CD4-positive, CD25-positive, alpha-beta regulatory T cell (primary cell): ENCODE measurements at regions not wholly inside any gene's neighbourhood (a gene's known extent, or its start where the extent isn't known, plus 50 kb on each side); places are given as distances from the start of the nearest gene placed in this dataset.
A peak's percentile ranks its signal among the peaks of the same experiment; 100 is the strongest.

Experiments
- ATAC-seq, 2 donors: fragments of 150-1000 bp; cut with Tn5 transposase; one replicate each; pipeline ENCODE4 v1.10.0; 2021; ENCODE audit warnings: low read depth in 2 of 2, moderate number of reproducible peaks in 2 of 2, moderate library complexity in 1 of 2
- DNase-seq, 3 donors: peaks; one replicate each; pipeline versions ENCODE4 v3.0.0 to v3.0.0-alpha.2; 2012 to 2022; ENCODE audit warnings: mixed read lengths in 1 of 3
- H3K27ac ChIP-seq: one replicate; pipeline ENCODE4 v1.7.0; 2013; ENCODE audit warnings: mild to moderate bottlenecking, low read length; ENCODE audit not compliant: insufficient read depth, poor library complexity, severe bottlenecking
- H3K27me3 ChIP-seq: one replicate; pipeline ENCODE4 v1.7.0; 2013; ENCODE audit warnings: low read length; ENCODE audit not compliant: control insufficient read depth, insufficient read depth
- H3K36me3 ChIP-seq: one replicate; pipeline ENCODE4 v1.7.0; 2013; ENCODE audit warnings: mild to moderate bottlenecking, low read length, moderate library complexity; ENCODE audit not compliant: control insufficient read depth, insufficient read depth
- H3K4me1 ChIP-seq: 2 replicates; pipeline ENCODE4 v1.7.0; 2013; ENCODE audit warnings: mild to moderate bottlenecking, low read length; ENCODE audit not compliant: insufficient read depth, control insufficient read depth, poor library complexity, severe bottlenecking
- H3K4me3 ChIP-seq: one replicate; pipeline ENCODE4 v1.7.0; 2013; ENCODE audit warnings: low read depth, mild to moderate bottlenecking, low read length, moderate library complexity
- H3K9me3 ChIP-seq, 2 experiments: 1 replicate in 1 of 2; 2 replicates in 1 of 2; pipeline ENCODE4 v1.7.0; 2013; ENCODE audit warnings: low read length in 2 of 2, mild to moderate bottlenecking in 1 of 2, moderate library complexity in 1 of 2; ENCODE audit not compliant: control insufficient read depth in 2 of 2
- H3K27ac Mint-ChIP-seq, 3 donors: one replicate each; pipeline ENCODE4 v1.8.0; 2020 to 2022; ENCODE audit warnings: mild to moderate bottlenecking in 3 of 3, mixed read lengths in 3 of 3, moderate library complexity in 2 of 3
- H3K27me3 Mint-ChIP-seq: one replicate; pipeline ENCODE4 v1.8.0; 2022; ENCODE audit warnings: mild to moderate bottlenecking, mixed read lengths
- H3K36me3 Mint-ChIP-seq: one replicate; pipeline ENCODE4 v1.8.0; 2020; ENCODE audit warnings: mixed read lengths
- H3K4me1 Mint-ChIP-seq, 4 donors: one replicate each; pipeline ENCODE4 v1.8.0; 2020 to 2022; ENCODE audit warnings: mixed read lengths in 4 of 4, mild to moderate bottlenecking in 1 of 4
- H3K4me3 Mint-ChIP-seq, 4 donors: one replicate each; pipeline ENCODE4 v1.8.0; 2020 to 2022; ENCODE audit warnings: mild to moderate bottlenecking in 4 of 4, mixed read lengths in 4 of 4, moderate library complexity in 3 of 4
- H3K9me3 Mint-ChIP-seq, 7 donors: one replicate each; pipeline ENCODE4 v1.8.0; 2020 to 2022; ENCODE audit warnings: mixed read lengths in 7 of 7, mild to moderate bottlenecking in 3 of 7, moderate library complexity in 2 of 7

GRCh38 chr12:92495108-92495507 is 207.7 kb upstream of the PLEKHG7 start:
- Histone ChIP-seq H3K27me3 (no peaks in the 10 kb centered on the region), H3K4me3 (no peak overlapping the region), H3K27ac (no peak overlapping the region), H3K4me1 (no peaks in the 10 kb centered on the region), H3K36me3 (no peaks in the 10 kb centered on the region), H3K9me3 (peaks cover 0 to 3% of the 10 kb centered on the region in 2 experiments)
- no peaks in the 10 kb centered on the region for H3K36me3 Mint-ChIP-seq
- DNase-seq (no peak), ATAC-seq (no peak)
- peaks cover 4% of the 10 kb centered on the region for H3K27me3 Mint-ChIP-seq
- no peak overlapping the region for H3K4me3 Mint-ChIP-seq
- H3K9me3 Mint-ChIP-seq = peaks cover 0 to 5% (median 1%) of the 10 kb centered on the region in 7 donors
- peak overlapping the region in 1 of 3 donors; percentile 15 for H3K27ac Mint-ChIP-seq
- peaks cover 0 to 5% (median 0%) of the 10 kb centered on the region in 4 donors for H3K4me1 Mint-ChIP-seq

DNA sequence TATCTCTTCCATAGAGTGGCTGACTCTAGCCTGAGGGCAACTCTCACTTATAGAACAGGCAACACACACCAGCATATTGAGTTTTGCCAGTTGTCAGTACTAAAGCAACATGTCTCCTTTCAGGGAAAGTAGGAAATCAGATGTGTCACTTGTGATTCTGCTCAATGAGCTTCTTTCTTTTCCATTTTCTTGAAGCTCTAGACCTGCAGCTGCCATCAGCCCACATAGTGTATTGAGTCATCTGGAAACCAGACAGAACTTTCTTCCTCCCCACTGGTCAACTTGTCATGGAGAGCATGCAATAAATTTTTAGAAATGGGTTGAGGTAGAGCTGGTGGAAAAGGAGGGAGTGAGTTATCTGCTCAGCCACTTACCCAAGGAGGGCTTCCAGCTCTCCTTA is 209.0 kb upstream of the PLEKHG7 start:
- Histone ChIP-seq H3K4me3 (no peak overlapping the region), H3K4me1 (no peaks in the 10 kb centered on the region), H3K36me3 (no peaks in the 10 kb centered on the region), H3K27me3 (no peaks in the 10 kb centered on the region), H3K9me3 (peaks cover 0 to 3% of the 10 kb centered on the region in 2 experiments), H3K27ac (no peak overlapping the region)
- Mint-ChIP-seq H3K4me3 (no peak overlapping the region), H3K27ac (no peak overlapping the region), H3K27me3 (peaks cover 4% of the 10 kb centered on the region), H3K36me3 (no peaks in the 10 kb centered on the region), H3K9me3 (peaks cover 0 to 5% (median 1%) of the 10 kb centered on the region in 7 donors), H3K4me1 (peaks cover 0 to 5% (median 0%) of the 10 kb centered on the region in 4 donors)
- no peak for ATAC-seq
- DNase-seq = peak in 1 of 3 donors; percentile 37

DNA sequence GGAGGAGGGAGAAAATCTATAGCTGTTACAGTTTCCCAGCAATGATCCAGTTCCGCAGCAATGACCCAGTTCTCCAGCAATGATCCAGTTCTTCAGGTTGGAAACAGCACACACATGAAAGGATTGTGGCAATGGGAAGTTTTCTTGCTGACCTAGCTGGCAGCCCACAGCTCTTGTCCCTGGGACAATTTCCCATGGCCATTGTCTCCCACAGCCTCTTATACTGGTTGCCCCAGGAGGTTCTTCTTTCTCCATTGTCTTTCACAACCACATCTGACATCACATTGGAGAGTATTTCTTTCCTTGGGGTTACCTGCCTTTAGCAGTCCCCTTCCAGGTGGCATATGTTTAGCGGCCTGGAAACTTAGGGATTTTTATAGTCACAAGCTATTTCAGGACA is 209.8 kb upstream of the PLEKHG7 start:
- no peaks in the 10 kb centered on the region for H3K27me3 ChIP-seq
- H3K27ac ChIP-seq = no peak overlapping the region
- no peak overlapping the region for H3K4me3 ChIP-seq
- H3K9me3 ChIP-seq = peaks cover 0 to 3% of the 10 kb centered on the region in 2 experiments
- H3K9me3 Mint-ChIP-seq = peaks cover 0 to 5% (median 1%) of the 10 kb centered on the region in 7 donors
- DNase-seq = no peak
- H3K36me3 Mint-ChIP-seq = no peaks in the 10 kb centered on the region
- peaks cover 4% of the 10 kb centered on the region for H3K27me3 Mint-ChIP-seq
- no peak for ATAC-seq
- peaks cover 0 to 5% (median 2%) of the 10 kb centered on the region in 4 donors for H3K4me1 Mint-ChIP-seq
- no peaks in the 10 kb centered on the region for H3K4me1 ChIP-seq
- no peak overlapping the region for H3K4me3 Mint-ChIP-seq
- H3K36me3 ChIP-seq = no peaks in the 10 kb centered on the region
- no peak overlapping the region for H3K27ac Mint-ChIP-seq

DNA sequence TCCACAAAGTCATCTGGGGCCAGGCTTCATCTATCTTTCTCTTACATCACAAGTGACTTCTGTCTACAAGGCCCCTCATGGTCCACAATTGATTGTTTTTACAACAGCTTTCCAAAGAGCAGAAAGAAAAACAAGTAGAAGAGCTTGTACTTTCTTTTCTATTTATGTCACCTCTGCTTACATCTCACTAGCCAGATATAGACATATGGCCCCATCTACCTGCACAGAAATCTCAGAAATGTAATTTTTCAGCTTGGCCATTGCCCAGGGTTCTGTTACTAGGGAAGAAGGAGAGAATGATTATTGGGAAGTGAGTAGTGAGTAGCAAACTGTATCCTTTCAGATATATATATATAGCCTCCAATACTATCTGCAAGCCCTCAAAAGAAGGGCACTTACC is 210.5 kb upstream of the PLEKHG7 start:
- DNase-seq (no peak), ATAC-seq (no peak)
- Mint-ChIP-seq H3K27ac (no peak overlapping the region), H3K4me1 (peaks cover 0 to 5% (median 2%) of the 10 kb centered on the region in 4 donors), H3K9me3 (peaks cover 0 to 5% (median 1%) of the 10 kb centered on the region in 7 donors), H3K4me3 (no peak overlapping the region), H3K36me3 (no peaks in the 10 kb centered on the region), H3K27me3 (peaks cover 4% of the 10 kb centered on the region)
- no peak overlapping the region for H3K4me3 ChIP-seq
- no peaks in the 10 kb centered on the region for H3K27me3 ChIP-seq
- H3K36me3 ChIP-seq = no peaks in the 10 kb centered on the region
- H3K4me1 ChIP-seq = no peaks in the 10 kb centered on the region
- peaks cover 0 to 3% of the 10 kb centered on the region in 2 experiments for H3K9me3 ChIP-seq
- no peak overlapping the region for H3K27ac ChIP-seq

- Histone ChIP-seq H3K4me1 (no peaks in the 10 kb centered on the region), H3K9me3 (peaks cover 0 to 3% of the 10 kb centered on the region in 2 experiments), H3K4me3 (no peak overlapping the region), H3K27ac (no peak overlapping the region), H3K36me3 (no peaks in the 10 kb centered on the region), H3K27me3 (no peaks in the 10 kb centered on the region)
- Mint-ChIP-seq H3K27me3 (peaks cover 4% of the 10 kb centered on the region), H3K36me3 (no peaks in the 10 kb centered on the region), H3K4me3 (no peak overlapping the region), H3K27ac (no peak overlapping the region), H3K4me1 (peaks cover 2 to 15% (median 9%) of the 10 kb centered on the region in 4 donors), H3K9me3 (peaks cover 0 to 5% (median 0%) of the 10 kb centered on the region in 7 donors)
- DNase-seq = no peak
- ATAC-seq = no peak
These were observed 213.0 kb upstream of the PLEKHG7 start for GRCh38 chr12:92489781-92490180.

GRCh38 chr12:92488735-92489134 is 214.1 kb upstream of the PLEKHG7 start:
- Mint-ChIP-seq H3K4me1 (peaks cover 2 to 15% (median 9%) of the 10 kb centered on the region in 4 donors), H3K36me3 (no peaks in the 10 kb centered on the region), H3K27ac (no peak overlapping the region), H3K27me3 (peaks cover 4% of the 10 kb centered on the region), H3K4me3 (no peak overlapping the region), H3K9me3 (peaks cover 0 to 5% (median 0%) of the 10 kb centered on the region in 7 donors)
- Histone ChIP-seq H3K9me3 (peaks cover 0 to 3% of the 10 kb centered on the region in 2 experiments), H3K4me3 (no peak overlapping the region), H3K4me1 (no peaks in the 10 kb centered on the region), H3K27ac (no peak overlapping the region), H3K27me3 (no peaks in the 10 kb centered on the region), H3K36me3 (no peaks in the 10 kb centered on the region)
- ATAC-seq (no peak), DNase-seq (no peak)

DNA sequence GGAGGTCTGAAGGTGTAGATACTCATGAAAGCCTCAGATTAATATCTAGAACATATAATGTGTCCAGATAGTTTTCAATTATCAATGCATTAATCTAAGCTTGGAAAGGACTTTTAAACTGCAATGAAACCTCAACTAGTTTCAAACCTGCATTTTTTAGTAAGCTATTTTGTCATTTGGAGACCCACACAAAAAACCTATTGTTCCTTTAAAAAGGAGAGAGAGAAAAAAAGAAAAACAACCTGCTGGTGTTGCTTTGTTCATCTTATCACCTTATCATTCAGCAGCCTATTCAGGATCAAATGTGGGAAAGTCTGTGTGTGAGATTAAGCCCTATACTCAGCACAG is 215.7 kb upstream of the PLEKHG7 start:
- Mint-ChIP-seq H3K9me3 (peaks cover 0 to 5% (median 0%) of the 10 kb centered on the region in 7 donors), H3K4me1 (peaks cover 2 to 15% (median 9%) of the 10 kb centered on the region in 4 donors), H3K4me3 (no peak overlapping the region), H3K36me3 (no peaks in the 10 kb centered on the region), H3K27me3 (peaks cover 4% of the 10 kb centered on the region), H3K27ac (no peak overlapping the region)
- H3K4me3 ChIP-seq = no peak overlapping the region
- no peaks in the 10 kb centered on the region for H3K27me3 ChIP-seq
- ATAC-seq (no peak), DNase-seq (no peak)
- H3K36me3 ChIP-seq = no peaks in the 10 kb centered on the region
- H3K27ac ChIP-seq = no peak overlapping the region
- H3K4me1 ChIP-seq = no peaks in the 10 kb centered on the region
- H3K9me3 ChIP-seq = peaks cover 0 to 3% of the 10 kb centered on the region in 2 experiments

DNA sequence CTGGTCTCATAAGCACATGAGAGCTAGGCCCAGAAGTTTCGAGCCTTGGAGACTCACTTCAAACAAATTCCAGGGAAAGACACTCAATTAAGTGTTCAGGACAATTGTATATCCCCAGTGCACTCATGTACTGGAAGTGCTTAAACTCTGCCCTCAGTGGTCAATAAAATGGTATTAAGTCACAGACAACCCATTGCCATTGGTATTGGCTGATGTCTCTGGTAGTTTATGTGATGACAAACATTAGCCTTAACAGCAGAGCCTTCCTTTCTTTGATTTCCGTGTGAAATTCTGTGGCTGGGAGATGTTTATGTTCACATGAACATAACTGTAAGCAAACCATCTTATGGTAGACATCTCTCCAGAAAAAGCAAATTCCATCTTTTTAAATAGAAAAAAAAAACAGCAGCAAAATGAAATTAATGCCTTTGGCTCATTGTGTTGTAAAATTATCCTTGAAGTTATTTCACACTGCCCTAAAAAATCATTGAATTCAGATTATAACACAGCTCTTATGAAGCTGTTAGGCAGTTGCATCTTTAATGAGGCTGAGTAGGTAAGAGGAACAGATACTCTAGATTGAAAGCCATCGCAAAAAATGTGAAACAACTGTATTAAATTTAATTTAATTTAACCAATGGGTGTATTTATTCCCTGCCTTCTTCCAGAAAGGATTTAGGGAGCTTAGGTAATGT is 216.2 kb upstream of the PLEKHG7 start:
- H3K27ac Mint-ChIP-seq = peak overlapping the region in 1 of 3 donors; percentile 15
- Histone ChIP-seq H3K9me3 (no peaks in the 10 kb centered on the region), H3K36me3 (no peaks in the 10 kb centered on the region), H3K4me1 (no peaks in the 10 kb centered on the region), H3K27ac (no peak overlapping the region), H3K4me3 (no peak overlapping the region), H3K27me3 (no peaks in the 10 kb centered on the region)
- H3K4me3 Mint-ChIP-seq = no peak overlapping the region
- no peaks in the 10 kb centered on the region for H3K36me3 Mint-ChIP-seq
- no peak for ATAC-seq
- peaks cover 2 to 12% (median 9%) of the 10 kb centered on the region in 4 donors for H3K4me1 Mint-ChIP-seq
- DNase-seq = no peak
- peaks cover 2% of the 10 kb centered on the region for H3K27me3 Mint-ChIP-seq
- peaks cover 0 to 2% (median 0%) of the 10 kb centered on the region in 7 donors for H3K9me3 Mint-ChIP-seq
